ENCODE measurements at regions not wholly inside any gene's neighbourhood (a gene's known extent, or its start where the extent isn't known, plus 50 kb on each side); places are given as distances from the start of the nearest gene placed in this dataset.

GRCh38 chr2:16716944-16717343 lies 51.3 kb upstream of the CYRIA start:
- no peak for DNase-seq (ENCODE audit: low spot score in 2 of 2)
- Histone ChIP-seq H3K9me3 (no peaks in the 10 kb centered on the region), H3K4me1 (peaks cover 7% of the 10 kb centered on the region), H3K27ac (no peak overlapping the region), H3K4me3 (no peak overlapping the region), H3K36me3 (no peaks in the 10 kb centered on the region), H3K27me3 (no peaks in the 10 kb centered on the region)
- WGBS = 100% methylated on average over 1 of the region's 4 CpGs
- TF ChIP-seq POLR2AphosphoS5 (IDR thresholded peaks at IDR 0.05) = no peak

- Histone ChIP-seq H3K9me3 (no peaks in the 10 kb centered on the region), H3K4me1 (peaks cover 7% of the 10 kb centered on the region), H3K27me3 (no peaks in the 10 kb centered on the region), H3K36me3 (no peaks in the 10 kb centered on the region), H3K27ac (no peak overlapping the region), H3K4me3 (no peak overlapping the region)
- WGBS = 55% methylated on average over 5 of the region's 5 CpGs
- TF ChIP-seq EP300 (IDR thresholded peaks at IDR 0.05) (no peak), CTCF (IDR thresholded peaks at IDR 0.05) (no peak), POLR2A (IDR thresholded peaks at IDR 0.05) (no peak), POLR2AphosphoS5 (IDR thresholded peaks at IDR 0.05) (no peak)
- DNase-seq (ENCODE audit: low spot score in 2 of 2) = no peak
Observed at GRCh38 chr2:16716024-16716423, 50.4 kb upstream of the CYRIA start.

All from suprapubic skin (tissue), 4 donors.